GM12875 (cell line): ENCODE measurements at regions not wholly inside any gene's neighbourhood (a gene's known extent, or its start where the extent isn't known, plus 50 kb on each side); places are given as distances from the start of the nearest gene placed in this dataset.

Experiments used
- H3K4me3 ChIP-seq: one replicate; pipeline ENCODE4 v1.5.1; 2011; ENCODE audit warnings: low read depth, low read length, control low read depth
- TF ChIP-seq, protein P1 (sequence below): IDR thresholded peaks from 2 replicates; pipeline ENCODE4 v1.5.1; 2011; ENCODE audit warnings: low read depth, mild to moderate bottlenecking, control low read depth, inconsistent platforms, low read length, moderate library complexity, borderline replicate concordance; ENCODE audit not compliant: insufficient read depth

DNA sequence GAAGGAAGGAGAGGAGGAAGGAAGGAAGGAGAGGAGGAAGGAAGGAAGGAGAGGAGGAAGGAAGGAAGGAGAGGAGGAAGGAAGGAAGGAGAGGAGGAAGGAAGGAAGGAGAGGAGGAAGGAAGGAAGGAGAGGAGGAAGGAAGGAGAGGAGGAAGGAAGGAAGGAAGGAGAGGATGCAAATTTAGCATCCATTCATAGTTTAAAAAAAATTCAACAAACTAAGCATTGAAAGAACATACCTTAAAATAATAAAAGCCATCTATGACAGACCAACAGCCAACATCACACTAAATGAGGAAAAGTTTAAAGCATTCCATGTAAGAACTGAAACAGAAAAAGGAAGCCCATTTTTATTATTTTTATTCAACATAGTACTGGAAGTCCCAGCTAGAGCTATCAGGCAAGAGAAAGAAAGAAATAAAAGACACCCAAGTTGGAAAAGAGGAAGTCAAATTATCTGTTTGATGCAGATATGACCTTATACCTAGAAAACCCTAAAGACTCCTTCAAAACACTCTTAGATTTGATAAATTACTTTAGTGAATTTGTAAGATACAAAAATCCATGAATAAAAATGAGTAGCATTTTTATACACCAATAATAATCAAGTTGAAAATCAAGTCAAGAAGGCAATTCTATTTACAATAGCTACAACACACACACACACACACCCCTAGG is 52.2 kb upstream of the FXR1 start:
- TF ChIP-seq, protein P1, sequence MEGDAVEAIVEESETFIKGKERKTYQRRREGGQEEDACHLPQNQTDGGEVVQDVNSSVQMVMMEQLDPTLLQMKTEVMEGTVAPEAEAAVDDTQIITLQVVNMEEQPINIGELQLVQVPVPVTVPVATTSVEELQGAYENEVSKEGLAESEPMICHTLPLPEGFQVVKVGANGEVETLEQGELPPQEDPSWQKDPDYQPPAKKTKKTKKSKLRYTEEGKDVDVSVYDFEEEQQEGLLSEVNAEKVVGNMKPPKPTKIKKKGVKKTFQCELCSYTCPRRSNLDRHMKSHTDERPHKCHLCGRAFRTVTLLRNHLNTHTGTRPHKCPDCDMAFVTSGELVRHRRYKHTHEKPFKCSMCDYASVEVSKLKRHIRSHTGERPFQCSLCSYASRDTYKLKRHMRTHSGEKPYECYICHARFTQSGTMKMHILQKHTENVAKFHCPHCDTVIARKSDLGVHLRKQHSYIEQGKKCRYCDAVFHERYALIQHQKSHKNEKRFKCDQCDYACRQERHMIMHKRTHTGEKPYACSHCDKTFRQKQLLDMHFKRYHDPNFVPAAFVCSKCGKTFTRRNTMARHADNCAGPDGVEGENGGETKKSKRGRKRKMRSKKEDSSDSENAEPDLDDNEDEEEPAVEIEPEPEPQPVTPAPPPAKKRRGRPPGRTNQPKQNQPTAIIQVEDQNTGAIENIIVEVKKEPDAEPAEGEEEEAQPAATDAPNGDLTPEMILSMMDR: no peak
- H3K4me3 ChIP-seq: no peak overlapping the region
